Fibroblast of mammary gland (primary cell): ENCODE measurements at regions not wholly inside any gene's neighbourhood (a gene's known extent, or its start where the extent isn't known, plus 50 kb on each side); places are given as distances from the start of the nearest gene placed in this dataset.

Experiments used
- DNase-seq: peaks from one replicate; pipeline ENCODE4 v3.0.0-alpha.2; 2010; ENCODE audit warnings: low read depth
- H3K4me3 ChIP-seq: 2 replicates; pipeline ENCODE4 v1.5.1; 2011; ENCODE audit warnings: low read depth, mild to moderate bottlenecking, low read length, moderate library complexity; ENCODE audit not compliant: control insufficient read depth
- TF ChIP-seq, protein P1 (sequence below): conservative IDR thresholded peaks from 2 replicates; pipeline ENCODE4 v1.5.1; 2011; ENCODE audit warnings: low read depth, low read length, inconsistent platforms; ENCODE audit not compliant: control insufficient read depth, insufficient read depth

DNA sequence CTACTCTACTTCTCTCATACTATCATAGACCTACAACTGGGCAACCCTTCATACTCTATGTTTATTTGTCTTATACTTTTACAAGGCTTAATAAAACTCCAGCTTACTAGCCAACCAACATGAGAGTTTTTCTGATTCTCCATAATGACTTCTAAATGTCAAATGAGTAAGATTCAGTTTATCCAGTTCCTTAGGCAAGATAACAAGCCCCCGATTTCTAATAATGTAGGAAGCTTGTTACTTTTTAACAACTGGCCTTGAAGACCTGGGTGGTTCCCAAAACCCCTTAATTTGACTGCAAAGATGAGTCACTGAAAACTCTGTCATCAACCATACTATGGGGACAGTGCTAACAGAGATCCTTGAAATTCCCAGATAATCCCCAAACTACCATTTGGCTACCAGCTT, 294.6 kb upstream of the ACTBL2 start:
- TF ChIP-seq, protein P1, sequence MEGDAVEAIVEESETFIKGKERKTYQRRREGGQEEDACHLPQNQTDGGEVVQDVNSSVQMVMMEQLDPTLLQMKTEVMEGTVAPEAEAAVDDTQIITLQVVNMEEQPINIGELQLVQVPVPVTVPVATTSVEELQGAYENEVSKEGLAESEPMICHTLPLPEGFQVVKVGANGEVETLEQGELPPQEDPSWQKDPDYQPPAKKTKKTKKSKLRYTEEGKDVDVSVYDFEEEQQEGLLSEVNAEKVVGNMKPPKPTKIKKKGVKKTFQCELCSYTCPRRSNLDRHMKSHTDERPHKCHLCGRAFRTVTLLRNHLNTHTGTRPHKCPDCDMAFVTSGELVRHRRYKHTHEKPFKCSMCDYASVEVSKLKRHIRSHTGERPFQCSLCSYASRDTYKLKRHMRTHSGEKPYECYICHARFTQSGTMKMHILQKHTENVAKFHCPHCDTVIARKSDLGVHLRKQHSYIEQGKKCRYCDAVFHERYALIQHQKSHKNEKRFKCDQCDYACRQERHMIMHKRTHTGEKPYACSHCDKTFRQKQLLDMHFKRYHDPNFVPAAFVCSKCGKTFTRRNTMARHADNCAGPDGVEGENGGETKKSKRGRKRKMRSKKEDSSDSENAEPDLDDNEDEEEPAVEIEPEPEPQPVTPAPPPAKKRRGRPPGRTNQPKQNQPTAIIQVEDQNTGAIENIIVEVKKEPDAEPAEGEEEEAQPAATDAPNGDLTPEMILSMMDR = no peak

DNA sequence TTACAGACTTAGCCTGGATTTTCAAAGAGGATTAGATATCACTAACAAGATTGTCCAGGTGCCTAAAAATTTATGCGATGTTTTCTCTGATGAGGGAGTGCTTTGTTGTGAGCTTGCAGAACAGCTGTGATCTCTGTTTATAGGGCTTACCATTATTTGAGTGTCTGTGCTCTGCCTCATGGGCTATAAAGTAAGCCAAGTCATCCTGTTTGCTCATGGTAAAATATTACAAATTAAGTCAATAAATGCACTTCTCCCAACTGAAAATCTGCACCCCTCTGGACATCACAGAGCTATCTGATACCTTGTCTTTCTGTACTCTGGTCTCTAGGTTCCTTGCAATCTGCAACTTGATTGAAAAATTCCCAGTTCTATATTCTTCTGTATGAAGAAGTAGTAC, 293.4 kb upstream of the ACTBL2 start:
- H3K4me3 ChIP-seq = no peak overlapping the region
- TF ChIP-seq, protein P1 = no peak
- no peak for DNase-seq

More for the DNA sequence above, 294.6 kb upstream of the ACTBL2 start:
- no peak overlapping the region for H3K4me3 ChIP-seq
- no peak for DNase-seq

GRCh38 chr5:57774439-57774838, 291.8 kb upstream of the ACTBL2 start:
- TF ChIP-seq, protein P1 = no peak
- DNase-seq = no peak
- no peak overlapping the region for H3K4me3 ChIP-seq

DNA sequence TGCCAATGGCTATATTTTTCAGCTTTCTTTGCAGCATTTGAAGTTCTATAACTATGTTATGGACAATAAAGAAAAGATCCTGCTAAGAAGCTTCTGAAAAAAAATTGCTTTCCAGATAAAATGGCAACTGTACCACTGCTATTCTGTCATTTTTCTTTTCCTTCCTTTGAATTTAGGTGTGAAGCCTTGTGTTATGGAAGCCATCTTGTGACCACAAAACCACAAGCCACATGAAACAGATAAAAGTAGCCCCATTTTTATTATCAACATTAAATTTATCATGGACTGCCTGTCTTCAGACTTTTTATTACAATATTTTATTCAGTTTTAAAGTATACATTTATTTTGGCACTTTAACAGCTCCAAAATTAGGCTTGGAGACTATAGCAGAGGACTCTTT, 289.9 kb upstream of the ACTBL2 start:
- TF ChIP-seq, protein P1 = no peak

GRCh38 chr5:57770039-57770438, 287.4 kb upstream of the ACTBL2 start:
- TF ChIP-seq, protein P1 = no peak
- DNase-seq = no peak
- H3K4me3 ChIP-seq = no peak overlapping the region

More for the DNA sequence above, 289.9 kb upstream of the ACTBL2 start:
- H3K4me3 ChIP-seq = no peak overlapping the region
- DNase-seq = no peak

GRCh38 chr5:57768745-57769144, 286.1 kb upstream of the ACTBL2 start:
- no peak overlapping the region for H3K4me3 ChIP-seq
- no peak for DNase-seq
- TF ChIP-seq, protein P1 = no peak

DNA sequence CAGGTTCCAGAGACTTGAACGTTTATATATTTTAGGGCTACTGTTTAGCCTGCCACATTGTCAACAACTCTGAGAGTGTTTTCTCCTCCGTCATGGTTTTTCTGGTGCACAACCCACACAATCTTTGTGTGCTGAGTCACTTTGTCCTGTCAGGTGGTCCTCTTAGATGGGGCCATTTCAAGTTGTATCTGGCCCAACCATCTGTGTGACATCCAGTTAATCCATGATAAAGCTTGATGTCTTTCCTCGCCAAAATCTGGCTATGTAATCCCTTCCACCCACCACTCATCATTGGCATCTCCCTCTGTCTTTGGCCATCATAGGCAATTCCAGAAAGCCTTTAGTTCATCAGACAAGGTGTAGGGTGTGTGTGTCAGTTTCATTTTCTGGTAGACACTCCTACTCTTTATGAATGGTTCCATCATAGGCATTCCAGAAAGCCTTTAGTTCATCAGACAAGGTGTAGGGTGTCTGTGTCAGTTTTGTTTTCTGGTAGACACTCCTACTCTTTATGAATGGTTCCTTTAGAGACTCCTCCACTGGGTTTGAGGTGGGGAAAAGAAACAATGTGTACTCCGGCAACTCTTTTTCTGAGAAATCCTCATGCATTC, 282.0 kb upstream of the ACTBL2 start:
- TF ChIP-seq, protein P1 = no peak
- no peak for DNase-seq
- no peak overlapping the region for H3K4me3 ChIP-seq
